Astrocyte of the hippocampus (primary cell): ENCODE measurements at regions not wholly inside any gene's neighbourhood (a gene's known extent, or its start where the extent isn't known, plus 50 kb on each side); places are given as distances from the start of the nearest gene placed in this dataset.
"Not testable (repeated sequence)": the region's sequence is repeated elsewhere in the genome, so short reads cannot be mapped to it uniquely, and the experiment has no call there.

Source experiments
- DNase-seq: peaks from one replicate; pipeline ENCODE4 v3.0.0; 2011; ENCODE audit warnings: low read depth, low spot score

DNA sequence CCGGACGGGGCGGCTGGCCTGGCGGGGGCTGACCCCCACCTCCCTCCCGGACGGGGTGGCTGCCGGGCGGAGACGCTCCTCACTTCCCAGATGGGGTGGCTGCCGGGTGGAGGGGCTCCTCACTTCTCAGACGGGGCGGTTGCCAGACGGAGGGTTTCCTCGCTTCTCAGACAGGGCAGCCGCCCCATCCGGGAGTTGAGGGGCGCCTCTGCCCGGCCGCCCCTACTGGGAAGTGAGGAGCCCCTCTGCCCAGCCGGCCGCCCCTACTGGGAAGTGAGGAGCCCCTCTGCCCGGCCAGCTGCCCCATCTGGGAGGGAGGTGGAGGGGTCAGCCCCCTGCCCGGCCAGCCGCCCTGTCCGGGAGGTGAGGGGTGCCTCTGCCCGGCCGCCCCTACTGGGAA is 761.1 kb upstream of the SPRY2 start:
- DNase-seq, result not testable (repeated sequence)

DNA sequence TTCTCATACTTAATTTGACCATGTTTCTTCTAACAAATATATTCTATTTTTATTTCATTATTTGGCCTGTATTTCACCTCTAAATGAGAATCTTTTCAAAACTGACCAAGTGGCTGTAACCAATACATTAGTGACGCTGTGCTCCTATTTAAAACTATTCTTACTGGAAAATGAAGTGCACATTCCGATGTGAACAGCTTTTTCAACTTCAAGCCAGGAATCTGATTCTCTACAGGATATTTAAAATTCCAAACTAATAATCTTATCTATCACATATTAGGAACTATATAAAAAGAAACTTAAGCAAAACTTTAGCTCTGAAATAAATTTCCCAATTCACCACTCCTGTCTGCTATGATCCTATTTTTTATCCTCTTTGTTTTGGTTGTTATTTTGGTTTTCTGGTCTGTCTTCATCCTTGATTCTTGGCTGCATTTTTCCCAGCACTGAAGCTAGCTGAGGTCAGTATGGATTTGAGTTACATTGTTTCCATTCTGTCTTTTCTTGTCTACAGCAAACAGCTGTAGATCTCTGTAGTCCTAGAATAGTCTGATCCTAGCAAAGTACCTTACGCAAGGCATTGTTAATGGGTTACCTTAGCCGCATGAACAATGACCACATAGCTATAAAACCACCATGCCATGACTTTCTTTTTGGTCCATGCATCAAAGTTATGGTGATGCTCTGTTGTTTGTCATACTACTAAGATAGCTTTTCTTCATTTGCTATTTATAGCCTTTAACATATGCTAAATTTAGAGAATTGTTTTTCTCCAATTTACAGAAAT is 748.6 kb upstream of the SPRY2 start:
- DNase-seq, result no peak

DNA sequence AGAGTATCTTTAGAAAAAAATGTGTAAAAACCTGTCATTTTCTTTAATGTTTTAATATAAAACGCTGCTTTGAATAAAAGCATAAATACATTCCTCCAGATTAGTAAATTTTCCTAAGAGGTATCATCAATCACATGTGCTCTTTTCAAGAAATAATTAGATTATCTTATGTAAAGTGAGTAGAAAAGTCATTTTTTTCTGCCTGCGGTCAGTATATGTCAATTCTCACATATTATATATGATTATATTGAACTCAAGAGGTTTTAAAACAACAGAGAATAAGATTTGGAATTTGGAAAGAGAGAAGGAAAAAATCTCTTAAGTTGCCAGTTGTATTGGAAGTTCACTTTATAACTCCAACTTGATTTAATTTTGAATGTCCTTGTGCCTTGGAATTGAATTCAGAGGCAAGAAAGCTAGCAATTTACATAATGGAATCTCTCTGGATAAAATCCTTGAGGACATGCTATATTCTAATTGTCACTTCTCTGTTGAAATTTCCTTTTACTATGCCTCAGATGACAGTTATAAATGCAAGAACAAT is 740.1 kb upstream of the SPRY2 start:
- DNase-seq, result no peak

DNA sequence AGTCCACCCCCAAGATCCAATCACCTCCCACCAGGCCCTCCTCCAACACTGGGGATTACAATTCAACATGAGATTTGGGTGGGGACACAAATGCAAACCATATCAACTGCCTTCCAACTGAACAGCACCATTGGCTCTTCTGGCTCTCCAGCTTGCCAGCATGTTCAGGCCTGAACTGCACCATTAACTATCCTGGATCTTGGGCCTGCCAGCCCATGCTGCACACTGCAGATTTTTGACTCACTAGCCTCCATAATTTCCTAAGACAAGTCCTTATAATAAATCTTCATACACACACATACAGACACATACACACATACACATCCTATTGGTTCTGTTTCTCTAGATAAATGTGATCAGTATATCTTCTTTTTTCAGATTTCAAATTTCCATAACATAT is 737.1 kb upstream of the SPRY2 start:
- no peak for DNase-seq

DNA sequence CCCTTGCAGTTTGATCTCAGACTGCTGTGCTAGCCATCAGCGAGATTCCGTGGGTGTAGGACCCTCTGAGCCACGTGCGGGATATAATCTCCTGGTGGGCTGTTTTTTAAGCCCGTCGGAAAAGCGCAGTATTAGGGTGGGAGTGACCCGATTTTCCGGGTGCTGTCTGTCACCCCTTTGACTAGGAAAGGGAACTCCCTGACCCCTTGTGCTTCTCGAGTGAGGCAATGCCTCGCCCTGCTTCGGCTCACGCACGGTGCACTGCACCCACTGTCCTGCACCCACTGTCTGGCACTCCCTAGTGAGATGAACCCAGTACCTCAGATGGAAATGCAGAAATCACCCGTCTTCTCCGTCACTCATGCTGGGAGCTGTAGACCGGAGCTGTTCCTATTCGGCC is 728.9 kb upstream of the SPRY2 start:
- DNase-seq, result not testable (repeated sequence)

DNA sequence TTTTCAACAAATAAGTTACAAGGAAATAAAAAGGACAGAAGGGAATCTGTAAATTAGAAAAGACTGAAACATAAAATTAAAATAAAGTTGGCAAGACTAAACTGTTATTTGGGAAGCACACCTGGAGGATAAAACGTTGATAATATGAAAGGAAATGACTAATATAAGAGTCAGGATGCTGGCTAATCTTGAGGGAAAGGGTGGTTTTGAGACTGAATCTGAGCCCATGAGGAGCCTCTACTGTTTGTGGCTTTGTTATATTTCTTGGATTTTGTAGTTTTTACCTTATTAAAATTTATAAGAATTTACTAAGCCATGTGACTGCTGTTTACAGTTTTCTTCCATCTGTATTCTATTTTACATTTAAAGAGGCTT is 718.0 kb upstream of the SPRY2 start:
- DNase-seq, result no peak

DNA sequence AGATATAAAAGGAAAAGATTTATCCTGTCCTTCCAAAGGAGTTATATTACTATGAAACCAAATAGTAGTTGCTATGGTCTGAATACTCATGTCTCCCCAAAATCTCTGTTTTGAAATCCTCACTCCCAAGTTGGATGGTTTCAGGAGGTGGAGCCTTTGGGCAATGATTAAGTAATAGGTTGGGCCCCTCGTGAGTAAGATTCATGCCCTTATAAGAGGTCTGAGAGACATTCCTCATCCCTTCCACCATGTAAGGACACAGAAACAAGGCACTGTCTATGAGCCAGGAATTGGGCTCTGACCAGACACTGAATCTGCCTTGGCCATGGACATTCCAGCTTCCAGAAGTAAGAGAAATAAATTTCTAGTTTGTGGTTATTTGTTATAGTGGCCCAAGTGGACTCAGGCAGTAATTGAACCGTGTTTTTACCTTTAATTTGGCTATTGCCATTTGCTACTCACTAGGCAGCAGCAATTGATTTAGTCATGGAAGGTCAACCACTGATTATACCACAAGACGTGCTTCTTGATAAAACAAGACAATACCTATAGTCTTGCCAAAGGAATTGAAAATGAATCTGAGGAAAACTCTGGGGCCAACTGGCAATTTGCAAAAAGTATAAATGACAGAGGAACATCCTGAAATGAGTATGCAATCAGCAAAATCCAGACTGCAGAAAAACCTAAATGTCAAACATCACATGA is 717.4 kb upstream of the SPRY2 start:
- no peak for DNase-seq

DNA sequence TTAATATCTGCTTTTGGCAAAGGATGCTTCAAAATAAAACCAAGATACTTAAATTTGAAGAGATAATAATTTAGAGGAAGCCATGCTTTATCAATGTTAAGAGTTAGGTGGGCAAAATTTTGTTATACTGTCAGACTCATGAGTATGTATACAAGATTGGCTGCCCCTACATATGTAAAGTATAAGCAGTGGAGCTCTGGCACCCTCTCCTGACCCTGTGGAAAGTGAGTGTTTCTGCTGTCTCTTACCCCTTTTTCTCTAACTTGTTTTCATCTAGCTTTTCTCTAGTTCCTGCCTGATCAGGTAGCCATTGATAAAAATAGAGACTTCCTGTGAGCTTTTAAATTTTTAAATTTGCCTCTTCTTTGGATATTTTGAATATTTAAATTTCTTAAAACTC is 710.9 kb upstream of the SPRY2 start:
- DNase-seq, result no peak

DNA sequence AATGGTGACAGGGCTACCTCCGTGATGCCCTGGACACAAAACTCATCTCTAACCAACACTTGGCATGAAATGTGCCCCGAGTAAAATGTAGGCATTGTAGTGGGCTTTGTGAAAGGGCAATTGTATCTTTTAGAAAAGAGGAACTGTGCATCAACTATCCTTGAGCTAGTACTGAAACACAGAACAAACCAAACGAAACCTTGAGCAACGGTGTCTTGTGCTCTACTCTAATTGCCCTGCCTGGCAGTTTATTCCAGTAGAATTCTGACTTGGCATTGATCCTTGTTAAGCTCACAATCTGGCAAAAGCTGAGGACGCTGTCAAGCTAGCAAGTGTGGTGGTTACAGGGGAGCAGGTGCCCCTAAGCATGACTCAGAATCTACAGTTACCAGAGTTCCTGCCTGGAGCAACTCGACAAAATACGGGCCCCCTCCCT is 707.1 kb upstream of the SPRY2 start:
- peak; percentile 53 for DNase-seq

DNA sequence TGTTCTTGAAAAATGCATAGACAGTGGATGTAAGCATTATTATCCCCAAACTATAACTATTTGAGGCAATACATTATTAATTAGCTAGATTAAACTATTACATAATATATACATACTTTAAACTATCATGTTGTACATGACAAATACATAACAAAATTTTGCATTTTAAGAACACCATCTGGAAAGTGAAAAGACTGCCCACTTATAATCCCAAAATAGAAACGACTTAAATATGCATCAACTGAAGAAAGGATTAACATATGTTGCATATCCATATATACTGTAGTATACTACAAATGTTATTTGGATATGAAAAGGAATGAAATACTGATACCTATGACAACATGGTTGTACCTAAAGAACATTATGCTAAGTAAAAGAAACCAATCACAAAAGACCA is 700.8 kb upstream of the SPRY2 start:
- DNase-seq, result no peak

DNA sequence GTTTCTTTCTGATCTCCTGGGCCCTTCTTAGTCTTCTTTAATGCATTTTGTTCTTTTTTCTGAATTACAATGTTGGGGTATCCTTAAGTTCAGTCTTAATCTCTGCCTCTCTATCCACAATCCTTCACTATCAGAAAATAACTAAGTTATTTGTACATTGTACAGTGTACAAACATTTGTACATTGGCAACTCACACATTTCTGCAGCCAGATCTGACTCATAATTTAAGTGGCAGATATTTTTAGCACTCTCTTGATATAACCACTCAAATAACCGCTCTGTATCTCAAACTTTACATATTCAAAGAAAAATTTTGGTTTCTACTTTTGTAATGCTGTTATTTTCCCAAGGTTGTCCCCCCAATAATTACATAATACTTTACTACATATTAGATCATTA is 691.1 kb upstream of the SPRY2 start:
- no peak for DNase-seq

DNA sequence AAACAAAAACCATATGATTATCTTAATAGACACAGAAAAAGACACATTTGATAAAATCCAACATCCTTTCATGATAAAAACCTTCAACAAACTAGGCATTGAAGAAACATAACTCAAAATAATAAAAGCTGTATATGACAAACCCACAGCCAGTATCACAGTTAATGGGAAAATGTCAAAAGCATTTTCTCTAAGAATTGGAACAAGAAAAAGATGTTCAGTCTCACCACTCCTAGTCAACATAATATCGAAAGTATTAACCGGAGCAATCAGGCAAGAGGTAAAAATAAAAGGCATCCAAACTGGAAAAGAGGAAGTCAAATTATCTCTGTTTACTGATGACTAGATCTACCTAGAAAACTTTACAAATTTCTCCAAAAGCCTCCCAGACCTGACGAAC is 684.2 kb upstream of the SPRY2 start:
- no peak for DNase-seq

DNA sequence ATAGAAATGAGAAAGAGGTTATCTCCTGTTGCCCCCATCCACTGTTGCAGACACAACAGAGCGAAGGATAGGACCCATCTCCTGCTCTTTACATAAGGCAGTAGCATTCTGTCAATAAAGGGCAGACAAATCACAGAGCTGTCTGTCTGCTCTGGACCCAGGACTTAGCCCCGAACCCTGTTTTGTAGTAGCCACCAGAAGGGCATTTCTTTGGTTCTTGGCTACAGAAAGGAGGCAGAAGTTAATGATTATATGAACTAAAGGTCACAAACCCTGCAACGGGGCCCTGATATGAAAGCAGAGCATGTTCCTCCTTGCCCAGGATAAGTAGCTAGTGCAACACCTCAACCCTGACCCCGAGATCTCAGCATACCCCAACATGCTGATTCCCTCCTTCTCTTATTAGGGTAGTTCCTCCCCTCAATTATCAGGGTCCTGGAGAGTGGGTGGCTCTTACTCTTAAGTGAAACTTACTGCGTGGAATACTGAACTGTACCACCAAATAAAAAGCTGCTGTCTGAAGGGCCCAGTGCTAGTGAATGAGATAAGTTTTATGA is 680.4 kb upstream of the SPRY2 start:
- DNase-seq, result no peak

DNA sequence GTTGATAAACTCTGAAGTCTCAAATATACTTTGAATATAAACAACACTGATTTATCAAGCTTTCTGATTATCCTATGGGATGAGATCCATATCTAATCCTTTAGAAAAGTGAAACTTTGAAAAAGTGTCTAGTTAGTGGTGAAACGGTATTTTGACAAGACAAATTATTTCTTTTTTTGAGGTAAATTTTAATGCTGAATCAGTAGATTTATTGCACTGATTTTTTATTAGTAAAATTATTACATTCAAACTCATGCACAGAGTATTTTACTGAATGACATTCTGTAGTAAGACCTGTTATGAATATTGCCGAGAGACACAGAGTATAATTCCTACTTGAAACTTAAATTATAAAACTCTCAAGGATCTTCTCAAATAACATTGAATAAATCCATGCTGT is 679.1 kb upstream of the SPRY2 start:
- DNase-seq, result no peak

DNA sequence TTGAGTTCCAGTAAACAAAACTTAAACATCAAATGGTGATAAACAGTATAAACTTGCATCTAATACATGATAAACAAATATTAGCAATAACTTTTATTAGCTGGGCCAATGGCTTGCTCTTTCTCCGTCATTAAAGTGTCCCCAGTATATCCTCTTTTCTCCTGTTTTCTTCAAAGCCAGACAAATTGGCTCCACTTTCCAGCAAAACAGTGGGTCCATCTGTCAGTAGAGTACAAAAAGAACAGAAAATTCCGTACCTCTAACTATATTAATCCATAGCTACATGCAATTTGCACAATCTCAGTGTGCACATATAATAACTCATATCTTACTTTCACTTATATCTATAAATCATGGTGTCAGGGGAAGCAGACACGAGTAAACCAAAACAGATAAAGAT is 678.0 kb upstream of the SPRY2 start:
- DNase-seq, result no peak

DNA sequence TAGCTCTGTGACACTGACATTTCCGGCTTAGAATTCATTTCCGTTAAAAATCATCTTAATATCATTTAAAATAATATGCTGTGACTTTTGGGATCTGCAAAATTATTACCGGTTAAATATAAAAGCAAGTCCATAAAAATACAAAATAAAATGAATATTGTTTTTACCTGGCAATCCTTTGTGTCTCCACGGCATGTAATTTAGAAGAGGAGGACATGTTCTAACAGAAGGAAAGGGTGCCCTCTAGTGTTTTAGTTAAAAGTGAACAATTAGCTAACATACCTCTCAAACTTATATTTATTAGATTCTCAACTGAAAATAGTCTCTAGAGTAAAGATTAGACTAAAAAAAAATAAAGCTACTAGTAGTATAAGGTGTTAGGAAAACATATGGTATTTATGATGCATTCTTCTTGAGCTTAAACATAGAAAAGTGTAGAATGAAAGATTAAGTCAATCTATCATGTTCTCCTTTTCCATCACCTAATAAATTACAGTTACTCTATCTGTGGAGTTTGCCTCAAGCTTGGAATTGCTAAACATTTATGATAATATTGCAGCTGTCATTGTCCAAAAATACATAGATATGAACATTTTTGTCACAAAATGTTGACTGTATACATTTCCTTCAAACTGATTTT is 676.7 kb upstream of the SPRY2 start:
- peak; percentile 55 for DNase-seq

DNA sequence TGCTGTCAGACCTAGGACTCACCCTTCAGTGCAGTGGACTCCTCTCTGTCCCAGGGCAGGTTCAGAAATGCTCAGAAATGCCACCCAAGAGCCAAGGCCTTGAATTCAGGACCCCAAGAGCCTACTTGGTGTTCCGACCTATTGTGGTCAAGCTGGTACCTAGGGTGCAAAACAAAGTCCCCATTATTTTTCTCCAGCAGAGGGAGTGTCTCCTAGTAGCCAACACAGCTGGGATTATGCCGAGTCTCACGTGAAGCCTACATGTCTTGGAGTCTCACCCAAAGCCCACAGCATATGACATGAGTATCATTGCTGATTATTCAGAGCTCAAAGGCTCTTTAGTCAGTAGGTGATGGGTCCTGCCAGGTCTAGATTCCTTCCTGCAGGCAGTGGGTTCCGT is 671.1 kb upstream of the SPRY2 start:
- no peak for DNase-seq

DNA sequence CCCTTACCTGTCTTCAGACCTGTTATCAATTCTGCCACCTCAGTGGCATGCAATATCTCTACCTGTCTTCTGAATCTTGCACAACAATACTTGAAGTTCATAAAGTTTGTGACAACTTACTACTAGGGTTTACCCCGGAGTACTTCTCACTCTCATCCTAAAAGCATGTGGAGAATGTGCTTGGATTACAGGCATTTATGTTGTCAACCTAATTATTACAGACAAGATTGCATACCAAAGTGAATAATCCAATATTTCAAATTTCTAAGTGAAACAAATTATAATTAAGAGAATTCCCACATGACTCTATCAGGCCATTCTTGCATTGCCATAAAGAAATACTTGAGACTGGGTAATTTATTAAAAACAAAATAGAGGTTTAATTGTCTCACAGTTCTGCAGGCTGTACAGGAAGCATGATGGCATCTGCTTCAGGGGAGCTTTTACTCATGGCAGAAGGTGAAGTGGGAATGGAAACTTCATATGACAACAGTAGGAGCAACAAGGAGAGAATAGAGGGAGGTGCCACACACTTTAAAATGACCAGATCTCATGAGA is 661.0 kb upstream of the SPRY2 start:
- DNase-seq, result peak; percentile 15

DNA sequence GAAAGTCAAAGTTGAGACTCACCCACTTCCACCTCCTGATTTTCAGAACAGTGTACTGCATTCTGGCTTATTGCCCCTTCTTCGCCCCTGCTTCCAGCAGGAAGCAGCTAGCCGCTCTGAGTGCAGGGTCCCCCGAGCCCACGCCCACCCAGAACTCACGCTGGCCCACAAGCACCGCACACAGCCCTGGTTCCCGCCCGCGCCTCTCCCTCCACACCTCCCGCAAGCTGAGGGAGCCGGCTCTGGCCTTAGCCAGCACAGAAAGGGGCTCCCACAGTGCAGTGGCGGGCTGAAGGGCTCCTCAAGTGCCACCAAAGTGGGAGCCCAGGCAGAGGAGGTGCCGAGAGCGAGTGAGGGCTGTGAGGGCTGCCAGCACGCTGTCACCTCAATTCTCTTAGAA is 657.7 kb upstream of the SPRY2 start:
- not testable (repeated sequence) for DNase-seq

DNA sequence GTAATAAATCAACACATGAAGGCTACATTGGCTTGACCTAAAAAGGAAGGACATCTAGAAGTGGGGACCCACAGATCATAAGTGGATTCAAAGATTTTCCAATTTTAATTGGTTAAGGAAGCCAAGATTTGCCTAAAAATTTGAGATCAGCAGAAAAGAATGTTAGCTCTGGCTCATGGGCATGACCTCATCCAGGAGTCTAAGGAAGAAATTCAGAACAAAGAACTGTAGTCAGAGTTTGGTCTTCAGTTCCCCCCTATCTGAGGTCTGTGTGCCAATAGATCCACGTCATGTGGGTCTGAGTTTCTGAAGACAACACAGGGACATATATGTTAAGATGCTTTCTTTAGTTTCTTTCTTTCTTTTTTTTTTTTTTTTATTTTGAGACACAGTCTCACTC is 648.8 kb upstream of the SPRY2 start:
- peak; percentile 51 for DNase-seq

DNA sequence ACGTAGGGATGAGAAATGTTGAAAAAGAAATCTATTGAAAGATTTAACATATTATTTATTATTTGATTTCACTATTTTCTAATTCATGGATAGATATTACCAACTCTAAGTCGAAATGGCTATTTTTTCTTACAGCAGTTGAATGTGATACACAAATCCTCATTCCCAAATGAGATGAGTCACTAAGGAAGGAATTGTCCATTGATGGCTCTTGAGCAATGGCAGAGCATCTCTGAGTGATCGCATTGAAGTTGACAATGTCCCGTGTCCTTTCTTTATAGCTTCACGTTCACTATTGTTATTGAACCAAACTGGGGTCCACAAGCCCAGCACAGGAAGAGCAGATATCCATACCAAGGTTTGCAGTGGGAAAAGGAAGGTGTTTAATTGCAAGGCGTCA is 648.3 kb upstream of the SPRY2 start:
- peak; percentile 20 for DNase-seq
